Colonic mucosa (tissue), 4 donors: ENCODE measurements at regions not wholly inside any gene's neighbourhood (a gene's known extent, or its start where the extent isn't known, plus 50 kb on each side); places are given as distances from the start of the nearest gene placed in this dataset.

ENCODE experiments used
- DNase-seq: peaks from one replicate; pipeline ENCODE4 v3.0.0-alpha.2; 2020
- H3K27ac ChIP-seq: fragments of 200-600 bp; one replicate; pipeline ENCODE4 v1.8.0; 2021
- H3K27me3 ChIP-seq: fragments of 200-600 bp; one replicate; pipeline ENCODE4 v1.8.0; 2021
- H3K36me3 ChIP-seq: fragments of 200-600 bp; one replicate; pipeline ENCODE4 v1.8.0; 2021
- H3K4me1 ChIP-seq: fragments of 200-600 bp; one replicate; pipeline ENCODE4 v1.8.0; 2021; ENCODE audit warnings: mild to moderate bottlenecking
- H3K4me3 ChIP-seq: fragments of 200-600 bp; one replicate; pipeline ENCODE4 v1.8.0; 2021
- H3K9ac ChIP-seq, 2 donors: one replicate each; pipeline ENCODE4 v1.7.0; 2013; ENCODE audit warnings: control low read depth in 2 of 2, low read depth in 2 of 2, low read length in 2 of 2
- H3K9me3 ChIP-seq: fragments of 200-600 bp; one replicate; pipeline ENCODE4 v1.8.0; 2021
- intact Hi-C: fragments of 100-400 bp; cut with DNase I; formaldehyde crosslinking; loops from one replicate; pipeline ENCODE4 v1.14.1; 2022
- TF ChIP-seq, protein P1 (sequence below): fragments of 200-600 bp; IDR thresholded peaks from one replicate; pipeline ENCODE4 v1.8.0; 2022; ENCODE audit warnings: antibody characterized with exemption, mild to moderate bottlenecking
- donor health status: healthy.
- donor health status: DM: no; HTN: no; CAD: no.
- donor health status: DM: no; HTN: no; CAD: no.

DNA sequence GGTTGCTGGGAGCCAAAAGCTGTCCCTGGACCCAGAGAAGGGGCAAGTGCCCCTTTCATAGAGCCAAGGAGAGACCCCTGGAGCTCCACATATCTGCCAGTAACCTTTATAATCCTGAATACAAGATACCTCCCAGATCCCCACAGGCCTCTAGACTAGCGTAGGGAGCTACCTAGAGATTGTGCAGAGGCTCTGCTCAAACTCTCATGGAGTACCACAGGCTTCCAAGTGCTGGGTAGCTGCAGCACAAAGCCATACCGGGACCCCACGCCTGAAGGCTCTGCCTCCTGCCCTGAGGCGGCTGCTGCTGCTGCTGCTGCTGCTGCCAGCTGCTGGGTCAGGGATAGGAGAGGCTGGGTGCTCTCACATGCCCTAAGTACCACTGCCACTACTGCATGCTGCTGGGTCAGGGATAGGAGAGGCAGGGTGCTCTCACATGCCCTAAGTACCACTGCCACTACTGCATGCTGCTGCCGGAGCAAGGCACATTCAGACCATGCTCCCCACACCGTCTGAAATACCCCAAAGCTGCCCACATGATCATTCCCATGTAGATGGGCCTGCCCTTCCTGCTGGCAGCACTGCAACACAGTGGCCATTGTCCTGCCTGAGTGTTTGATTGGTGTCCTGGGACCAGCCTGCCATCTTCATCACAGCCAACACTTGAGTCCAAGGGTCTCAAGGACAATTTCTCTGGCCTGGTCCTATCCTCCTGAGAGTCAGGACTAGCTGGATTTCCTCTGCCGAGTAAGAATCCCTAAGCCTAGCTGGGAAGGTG lies 1434.3 kb upstream of the ADGRB3 start:
- no peak overlapping the region for H3K4me3 ChIP-seq
- intact Hi-C loops = no loop called here
- no peaks in the 10 kb centered on the region for H3K27me3 ChIP-seq
- no peaks in the 10 kb centered on the region for H3K9me3 ChIP-seq
- no peaks in the 10 kb centered on the region for H3K36me3 ChIP-seq
- TF ChIP-seq, protein P1, sequence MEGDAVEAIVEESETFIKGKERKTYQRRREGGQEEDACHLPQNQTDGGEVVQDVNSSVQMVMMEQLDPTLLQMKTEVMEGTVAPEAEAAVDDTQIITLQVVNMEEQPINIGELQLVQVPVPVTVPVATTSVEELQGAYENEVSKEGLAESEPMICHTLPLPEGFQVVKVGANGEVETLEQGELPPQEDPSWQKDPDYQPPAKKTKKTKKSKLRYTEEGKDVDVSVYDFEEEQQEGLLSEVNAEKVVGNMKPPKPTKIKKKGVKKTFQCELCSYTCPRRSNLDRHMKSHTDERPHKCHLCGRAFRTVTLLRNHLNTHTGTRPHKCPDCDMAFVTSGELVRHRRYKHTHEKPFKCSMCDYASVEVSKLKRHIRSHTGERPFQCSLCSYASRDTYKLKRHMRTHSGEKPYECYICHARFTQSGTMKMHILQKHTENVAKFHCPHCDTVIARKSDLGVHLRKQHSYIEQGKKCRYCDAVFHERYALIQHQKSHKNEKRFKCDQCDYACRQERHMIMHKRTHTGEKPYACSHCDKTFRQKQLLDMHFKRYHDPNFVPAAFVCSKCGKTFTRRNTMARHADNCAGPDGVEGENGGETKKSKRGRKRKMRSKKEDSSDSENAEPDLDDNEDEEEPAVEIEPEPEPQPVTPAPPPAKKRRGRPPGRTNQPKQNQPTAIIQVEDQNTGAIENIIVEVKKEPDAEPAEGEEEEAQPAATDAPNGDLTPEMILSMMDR = no peak
- no peak overlapping the region for H3K9ac ChIP-seq
- H3K27ac ChIP-seq = no peak overlapping the region
- H3K4me1 ChIP-seq = no peaks in the 10 kb centered on the region
- no peak for DNase-seq

DNA sequence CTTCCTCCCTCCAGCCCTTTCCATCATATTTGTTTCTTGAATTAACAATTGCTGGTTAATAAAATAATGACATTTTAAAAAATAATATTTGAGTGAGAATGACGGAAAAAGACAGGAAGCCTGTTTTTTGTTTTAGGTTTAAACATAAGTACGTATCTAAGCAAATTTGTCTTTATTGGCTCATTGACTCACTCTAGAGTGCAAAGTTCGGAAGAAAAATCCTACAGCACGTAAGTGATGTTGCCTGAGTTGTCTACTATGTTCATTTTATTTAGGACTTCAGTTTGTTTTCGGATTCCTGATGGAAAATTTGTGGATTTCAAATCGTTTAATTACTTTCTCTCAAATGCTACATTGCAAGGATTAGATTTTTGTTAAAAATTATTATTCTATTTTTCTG lies 1435.7 kb upstream of the ADGRB3 start:
- H3K36me3 ChIP-seq = no peaks in the 10 kb centered on the region
- TF ChIP-seq, protein P1 = no peak
- DNase-seq = no peak

DNA sequence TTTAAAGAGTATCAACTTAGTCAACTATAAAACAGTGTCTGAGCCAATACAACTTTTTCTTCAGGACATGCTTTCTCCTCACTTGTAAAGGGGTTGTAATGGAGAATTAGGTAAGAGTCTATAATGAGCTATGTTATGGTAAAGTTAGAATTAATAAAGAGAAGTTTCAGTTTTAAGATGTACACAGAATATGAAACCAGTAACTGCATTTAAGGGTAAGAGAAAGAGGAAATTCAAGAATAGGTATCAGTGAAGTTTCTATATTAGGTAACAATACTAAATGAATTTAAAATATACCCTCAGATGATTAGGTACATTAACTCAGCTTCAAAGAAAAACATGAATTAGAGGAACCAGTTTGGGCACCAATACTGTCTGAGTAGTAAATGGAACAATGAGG lies 1444.3 kb upstream of the ADGRB3 start:
- Histone ChIP-seq H3K27me3 (no peaks in the 10 kb centered on the region), H3K9ac (no peak overlapping the region), H3K4me1 (no peaks in the 10 kb centered on the region), H3K36me3 (no peaks in the 10 kb centered on the region), H3K27ac (no peak overlapping the region), H3K4me3 (no peak overlapping the region), H3K9me3 (no peaks in the 10 kb centered on the region)
- TF ChIP-seq, protein P1 = no peak
- DNase-seq = no peak
- intact Hi-C loops = no loop called here

More for the DNA sequence above, 1435.7 kb upstream of the ADGRB3 start:
- Histone ChIP-seq H3K4me3 (no peak overlapping the region), H3K9me3 (no peaks in the 10 kb centered on the region), H3K27ac (no peak overlapping the region), H3K9ac (no peak overlapping the region), H3K4me1 (no peaks in the 10 kb centered on the region), H3K27me3 (no peaks in the 10 kb centered on the region)
- intact Hi-C loops = no loop called here

DNA sequence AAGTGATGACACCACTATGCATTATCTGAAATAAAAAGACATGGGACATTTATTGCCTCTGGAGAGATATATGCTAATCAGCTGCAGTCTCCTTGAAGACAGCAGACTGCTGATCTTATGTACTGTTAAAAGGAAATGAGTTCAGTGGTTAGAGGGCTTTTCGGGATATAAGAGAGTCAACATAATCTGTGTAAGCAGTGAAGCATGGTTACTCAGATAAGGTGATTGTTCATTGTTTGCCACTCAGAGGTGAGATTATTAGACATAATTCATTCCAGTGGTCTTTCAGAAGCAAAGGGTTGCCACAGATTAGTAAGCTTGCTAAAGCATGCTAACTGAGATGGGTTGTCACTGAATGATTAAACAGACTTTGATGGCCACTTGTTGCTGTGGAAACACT lies 1450.7 kb upstream of the ADGRB3 start:
- H3K36me3 ChIP-seq = no peaks in the 10 kb centered on the region
- TF ChIP-seq, protein P1 = no peak
- no peaks in the 10 kb centered on the region for H3K9me3 ChIP-seq
- intact Hi-C loops = no loop called here
- H3K27ac ChIP-seq = no peak overlapping the region
- H3K4me3 ChIP-seq = no peak overlapping the region
- no peak overlapping the region for H3K9ac ChIP-seq
- H3K27me3 ChIP-seq = no peaks in the 10 kb centered on the region
- no peak for DNase-seq
- no peaks in the 10 kb centered on the region for H3K4me1 ChIP-seq

DNA sequence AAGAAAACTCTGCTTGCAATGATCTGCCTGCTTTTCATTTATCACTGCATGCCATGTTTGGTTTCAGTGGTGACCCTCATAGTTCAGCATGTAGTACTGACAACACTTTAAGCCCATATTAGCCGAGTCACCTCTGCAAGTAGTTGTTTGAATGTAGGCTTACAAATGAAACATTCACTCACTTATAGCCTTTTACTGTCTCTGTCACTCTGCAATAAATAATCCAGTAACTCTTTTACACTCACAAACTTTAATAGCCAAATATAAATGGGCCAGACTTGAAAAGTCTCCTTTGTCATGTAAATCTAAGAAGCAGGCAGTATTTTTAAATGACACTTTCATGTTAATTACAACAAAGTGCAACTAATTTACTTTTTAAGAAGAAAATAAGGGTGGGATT lies 1460.0 kb upstream of the ADGRB3 start:
- Histone ChIP-seq H3K36me3 (no peaks in the 10 kb centered on the region), H3K27ac (no peak overlapping the region), H3K4me1 (no peaks in the 10 kb centered on the region), H3K9ac (no peak overlapping the region), H3K27me3 (no peaks in the 10 kb centered on the region), H3K4me3 (no peak overlapping the region), H3K9me3 (no peaks in the 10 kb centered on the region)
- TF ChIP-seq, protein P1 = no peak
- intact Hi-C loops = no loop called here
- DNase-seq = no peak
